ENCODE measurements at regions not wholly inside any gene's neighbourhood (a gene's known extent, or its start where the extent isn't known, plus 50 kb on each side); places are given as distances from the start of the nearest gene placed in this dataset.

DNA sequence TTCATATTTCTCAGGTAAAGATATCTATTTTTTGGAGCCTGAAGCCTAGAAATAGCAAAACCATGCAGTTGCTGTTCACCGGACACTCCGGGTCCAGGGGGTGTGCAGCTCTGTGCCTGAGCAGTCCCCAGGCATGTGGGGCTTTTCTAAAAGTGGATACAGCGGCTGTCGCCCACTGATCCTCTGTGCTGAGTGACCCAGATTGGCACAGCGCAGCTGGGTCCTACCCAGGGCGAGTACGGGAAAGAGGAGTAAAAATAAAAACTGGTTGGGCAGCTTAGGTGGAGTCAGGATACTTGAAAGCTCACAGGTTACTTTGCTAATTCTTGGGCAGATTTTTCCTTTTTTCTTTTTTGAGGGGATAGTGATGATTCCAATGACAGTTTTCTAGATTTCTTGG is 118.8 kb downstream of the UCHL1 start:
- TF ChIP-seq, protein P1, sequence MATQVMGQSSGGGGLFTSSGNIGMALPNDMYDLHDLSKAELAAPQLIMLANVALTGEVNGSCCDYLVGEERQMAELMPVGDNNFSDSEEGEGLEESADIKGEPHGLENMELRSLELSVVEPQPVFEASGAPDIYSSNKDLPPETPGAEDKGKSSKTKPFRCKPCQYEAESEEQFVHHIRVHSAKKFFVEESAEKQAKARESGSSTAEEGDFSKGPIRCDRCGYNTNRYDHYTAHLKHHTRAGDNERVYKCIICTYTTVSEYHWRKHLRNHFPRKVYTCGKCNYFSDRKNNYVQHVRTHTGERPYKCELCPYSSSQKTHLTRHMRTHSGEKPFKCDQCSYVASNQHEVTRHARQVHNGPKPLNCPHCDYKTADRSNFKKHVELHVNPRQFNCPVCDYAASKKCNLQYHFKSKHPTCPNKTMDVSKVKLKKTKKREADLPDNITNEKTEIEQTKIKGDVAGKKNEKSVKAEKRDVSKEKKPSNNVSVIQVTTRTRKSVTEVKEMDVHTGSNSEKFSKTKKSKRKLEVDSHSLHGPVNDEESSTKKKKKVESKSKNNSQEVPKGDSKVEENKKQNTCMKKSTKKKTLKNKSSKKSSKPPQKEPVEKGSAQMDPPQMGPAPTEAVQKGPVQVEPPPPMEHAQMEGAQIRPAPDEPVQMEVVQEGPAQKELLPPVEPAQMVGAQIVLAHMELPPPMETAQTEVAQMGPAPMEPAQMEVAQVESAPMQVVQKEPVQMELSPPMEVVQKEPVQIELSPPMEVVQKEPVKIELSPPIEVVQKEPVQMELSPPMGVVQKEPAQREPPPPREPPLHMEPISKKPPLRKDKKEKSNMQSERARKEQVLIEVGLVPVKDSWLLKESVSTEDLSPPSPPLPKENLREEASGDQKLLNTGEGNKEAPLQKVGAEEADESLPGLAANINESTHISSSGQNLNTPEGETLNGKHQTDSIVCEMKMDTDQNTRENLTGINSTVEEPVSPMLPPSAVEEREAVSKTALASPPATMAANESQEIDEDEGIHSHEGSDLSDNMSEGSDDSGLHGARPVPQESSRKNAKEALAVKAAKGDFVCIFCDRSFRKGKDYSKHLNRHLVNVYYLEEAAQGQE (IDR thresholded peaks at IDR 0.05; ENCODE audit: insufficient read depth in 1 of 2, low read depth in 2 of 2, low read length in 1 of 2), result no peak
- TF ChIP-seq, protein P2, sequence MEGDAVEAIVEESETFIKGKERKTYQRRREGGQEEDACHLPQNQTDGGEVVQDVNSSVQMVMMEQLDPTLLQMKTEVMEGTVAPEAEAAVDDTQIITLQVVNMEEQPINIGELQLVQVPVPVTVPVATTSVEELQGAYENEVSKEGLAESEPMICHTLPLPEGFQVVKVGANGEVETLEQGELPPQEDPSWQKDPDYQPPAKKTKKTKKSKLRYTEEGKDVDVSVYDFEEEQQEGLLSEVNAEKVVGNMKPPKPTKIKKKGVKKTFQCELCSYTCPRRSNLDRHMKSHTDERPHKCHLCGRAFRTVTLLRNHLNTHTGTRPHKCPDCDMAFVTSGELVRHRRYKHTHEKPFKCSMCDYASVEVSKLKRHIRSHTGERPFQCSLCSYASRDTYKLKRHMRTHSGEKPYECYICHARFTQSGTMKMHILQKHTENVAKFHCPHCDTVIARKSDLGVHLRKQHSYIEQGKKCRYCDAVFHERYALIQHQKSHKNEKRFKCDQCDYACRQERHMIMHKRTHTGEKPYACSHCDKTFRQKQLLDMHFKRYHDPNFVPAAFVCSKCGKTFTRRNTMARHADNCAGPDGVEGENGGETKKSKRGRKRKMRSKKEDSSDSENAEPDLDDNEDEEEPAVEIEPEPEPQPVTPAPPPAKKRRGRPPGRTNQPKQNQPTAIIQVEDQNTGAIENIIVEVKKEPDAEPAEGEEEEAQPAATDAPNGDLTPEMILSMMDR (IDR thresholded peaks at IDR 0.05), result no peak
- TF ChIP-seq POLR2AphosphoS5 (IDR thresholded peaks at IDR 0.05; ENCODE audit: low read depth, low read length), result no peak
- TF ChIP-seq TCF7L2 (IDR thresholded peaks at IDR 0.05; ENCODE audit: low read depth, low read length), result no peak
- no peak for TF ChIP-seq SIN3A (IDR thresholded peaks at IDR 0.05; ENCODE audit: borderline replicate concordance, insufficient read depth, low read depth, low read length)

Data from Panc1 (cell line).